ENCODE measurements at regions not wholly inside any gene's neighbourhood (a gene's known extent, or its start where the extent isn't known, plus 50 kb on each side); places are given as distances from the start of the nearest gene placed in this dataset.

GRCh38 chr6:156242206-156242605 lies 535.0 kb upstream of the ARID1B start:
- TF ChIP-seq EZH2phosphoT487 (IDR thresholded peaks at IDR 0.05; ENCODE audit: low read depth) = no peak
- TF ChIP-seq CTCF (IDR thresholded peaks at IDR 0.05; ENCODE audit: low read depth, low read length) = no peak
- H3K27ac ChIP-seq (ENCODE audit: low read length) = no peak overlapping the region

GRCh38 chr6:156231026-156231765 lies 546.0 kb upstream of the ARID1B start:
- TF ChIP-seq EZH2phosphoT487 (IDR thresholded peaks at IDR 0.05; ENCODE audit: low read depth) = no peak
- no peak for TF ChIP-seq CTCF (IDR thresholded peaks at IDR 0.05; ENCODE audit: low read depth, low read length)
- no peak overlapping the region for H3K4me3 ChIP-seq (ENCODE audit: low read length)

More at GRCh38 chr6:156242206-156242605, 535.0 kb upstream of the ARID1B start:
- no peaks in the 10 kb centered on the region for H3K9me3 ChIP-seq (ENCODE audit: insufficient read depth, low read length)
- no peaks in the 10 kb centered on the region for H3K79me2 ChIP-seq (ENCODE audit: low read length)
- H2AFZ ChIP-seq (ENCODE audit: low read depth, low read length) = no peak overlapping the region
- H3K4me3 ChIP-seq (ENCODE audit: low read length) = no peak overlapping the region
- H3K4me1 ChIP-seq (ENCODE audit: low read length) = no peaks in the 10 kb centered on the region
- H3K4me2 ChIP-seq (ENCODE audit: low read length) = no peak overlapping the region
- no peaks in the 10 kb centered on the region for H4K20me1 ChIP-seq (ENCODE audit: insufficient read depth, low read length)
- H3K27me3 ChIP-seq (ENCODE audit: low read depth, low read length) = no peaks in the 10 kb centered on the region
- H3K9ac ChIP-seq (ENCODE audit: low read length) = no peak overlapping the region
- no peaks in the 10 kb centered on the region for H3K36me3 ChIP-seq (replicated peaks; ENCODE audit: low read depth, low read length)

GRCh38 chr6:156219973-156220372 lies 557.2 kb upstream of the ARID1B start:
- H3K4me3 ChIP-seq (ENCODE audit: low read length) = no peak overlapping the region
- H4K20me1 ChIP-seq (ENCODE audit: insufficient read depth, low read length) = no peaks in the 10 kb centered on the region
- no peaks in the 10 kb centered on the region for H3K79me2 ChIP-seq (ENCODE audit: low read length)
- no peak overlapping the region for H3K9ac ChIP-seq (ENCODE audit: low read length)
- no peaks in the 10 kb centered on the region for H3K9me3 ChIP-seq (ENCODE audit: insufficient read depth, low read length)
- TF ChIP-seq EZH2phosphoT487 (IDR thresholded peaks at IDR 0.05; ENCODE audit: low read depth) = no peak
- no peak for TF ChIP-seq CTCF (IDR thresholded peaks at IDR 0.05; ENCODE audit: low read depth, low read length)
- no peak overlapping the region for H3K27ac ChIP-seq (ENCODE audit: low read length)
- H3K36me3 ChIP-seq (replicated peaks; ENCODE audit: low read depth, low read length) = no peaks in the 10 kb centered on the region
- H2AFZ ChIP-seq (ENCODE audit: low read depth, low read length) = no peak overlapping the region
- H3K27me3 ChIP-seq (ENCODE audit: low read depth, low read length) = no peaks in the 10 kb centered on the region
- H3K4me2 ChIP-seq (ENCODE audit: low read length) = no peak overlapping the region
- no peaks in the 10 kb centered on the region for H3K4me1 ChIP-seq (ENCODE audit: low read length)

More at GRCh38 chr6:156231026-156231765, 546.0 kb upstream of the ARID1B start:
- Histone ChIP-seq H3K79me2 (ENCODE audit: low read length) (no peaks in the 10 kb centered on the region), H3K9me3 (ENCODE audit: insufficient read depth, low read length) (no peaks in the 10 kb centered on the region), H4K20me1 (ENCODE audit: insufficient read depth, low read length) (no peaks in the 10 kb centered on the region), H3K27me3 (ENCODE audit: low read depth, low read length) (no peaks in the 10 kb centered on the region), H2AFZ (ENCODE audit: low read depth, low read length) (no peak overlapping the region), H3K4me1 (ENCODE audit: low read length) (no peaks in the 10 kb centered on the region), H3K36me3 (replicated peaks; ENCODE audit: low read depth, low read length) (no peaks in the 10 kb centered on the region), H3K4me2 (ENCODE audit: low read length) (no peak overlapping the region), H3K9ac (ENCODE audit: low read length) (no peak overlapping the region), H3K27ac (ENCODE audit: low read length) (no peak overlapping the region)

GRCh38 chr6:156205678-156206077 lies 571.5 kb upstream of the ARID1B start:
- Histone ChIP-seq H3K27ac (ENCODE audit: low read length) (no peak overlapping the region), H3K9ac (ENCODE audit: low read length) (no peak overlapping the region), H3K4me2 (ENCODE audit: low read length) (no peak overlapping the region), H3K4me1 (ENCODE audit: low read length) (no peaks in the 10 kb centered on the region), H3K4me3 (ENCODE audit: low read length) (no peak overlapping the region), H2AFZ (ENCODE audit: low read depth, low read length) (no peak overlapping the region), H3K79me2 (ENCODE audit: low read length) (no peaks in the 10 kb centered on the region), H3K27me3 (ENCODE audit: low read depth, low read length) (no peaks in the 10 kb centered on the region), H3K36me3 (replicated peaks; ENCODE audit: low read depth, low read length) (no peaks in the 10 kb centered on the region), H3K9me3 (ENCODE audit: insufficient read depth, low read length) (no peaks in the 10 kb centered on the region), H4K20me1 (ENCODE audit: insufficient read depth, low read length) (no peaks in the 10 kb centered on the region)
- TF ChIP-seq EZH2phosphoT487 (IDR thresholded peaks at IDR 0.05; ENCODE audit: low read depth) = no peak
